ENCODE measurements at regions not wholly inside any gene's neighbourhood (a gene's known extent, or its start where the extent isn't known, plus 50 kb on each side); places are given as distances from the start of the nearest gene placed in this dataset.

DNA sequence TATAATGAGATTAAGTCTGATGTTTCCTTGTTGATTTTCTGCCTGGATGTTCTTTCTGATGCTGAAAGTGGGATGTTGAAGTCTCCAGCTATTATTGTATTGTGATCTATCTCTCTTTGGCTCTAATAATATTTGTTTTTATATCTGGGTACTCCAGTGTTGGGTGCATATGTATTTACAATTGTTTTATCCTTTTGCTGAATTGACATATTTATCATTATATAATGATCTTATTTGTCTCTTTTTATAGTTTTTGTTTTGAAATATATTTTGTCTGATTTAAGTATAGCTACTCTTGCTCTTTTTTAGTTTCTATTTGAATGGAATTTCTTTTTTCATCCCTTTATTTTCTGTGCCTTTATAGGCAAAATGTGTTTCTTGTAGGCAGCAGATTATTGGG lies 522.2 kb upstream of the NEGR1 start:
- TF ChIP-seq SUZ12 (IDR thresholded peaks at IDR 0.05; ENCODE audit: extremely low read depth, insufficient read depth, insufficient read length), result no peak
- no peak for TF ChIP-seq ZNF274 (IDR thresholded peaks at IDR 0.05; ENCODE audit: low read depth, low read length)
- TF ChIP-seq YY1 (IDR thresholded peaks at IDR 0.05; ENCODE audit: insufficient read depth, insufficient read length), result no peak

Data from NT2/D1 (cell line).